GM21786 (cell line): ENCODE measurements at regions not wholly inside any gene's neighbourhood (a gene's known extent, or its start where the extent isn't known, plus 50 kb on each side); places are given as distances from the start of the nearest gene placed in this dataset.

Experiments used
- ATAC-seq: cut with Tn5 transposase; IDR thresholded peaks from one replicate; pipeline ENCODE4 v1.9.1; 2021; ENCODE audit not compliant: unreplicated experiment

DNA sequence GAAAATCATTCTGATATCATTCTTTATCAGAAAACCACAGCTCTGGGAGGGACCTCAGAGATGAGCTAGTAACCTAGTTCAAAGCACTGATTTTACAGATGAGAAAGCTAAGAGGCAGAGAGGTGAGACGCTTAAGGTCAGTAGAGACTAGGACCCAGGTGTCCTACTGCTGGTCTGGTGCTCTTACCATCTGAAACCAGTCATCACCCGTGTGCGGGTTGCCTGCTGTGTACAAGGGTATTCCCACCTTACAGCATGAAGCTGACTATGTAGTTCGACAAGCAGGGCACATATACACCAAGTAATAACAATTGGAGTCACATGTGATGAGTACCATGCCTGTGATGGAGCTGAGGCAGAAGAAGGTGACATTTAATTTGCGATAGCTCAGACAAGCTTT, 133.7 kb downstream of the ADAMTS15 start:
- no peak for ATAC-seq

GRCh38 chr11:130582981-130583380, 134.5 kb downstream of the ADAMTS15 start:
- no peak for ATAC-seq

GRCh38 chr11:130583801-130584211, 135.4 kb downstream of the ADAMTS15 start:
- no peak for ATAC-seq

- no peak for ATAC-seq
Measured at GRCh38 chr11:130585545-130585944, 137.1 kb downstream of the ADAMTS15 start.

- no peak for ATAC-seq
Measured at GRCh38 chr11:130587658-130588057, 139.2 kb downstream of the ADAMTS15 start.

DNA sequence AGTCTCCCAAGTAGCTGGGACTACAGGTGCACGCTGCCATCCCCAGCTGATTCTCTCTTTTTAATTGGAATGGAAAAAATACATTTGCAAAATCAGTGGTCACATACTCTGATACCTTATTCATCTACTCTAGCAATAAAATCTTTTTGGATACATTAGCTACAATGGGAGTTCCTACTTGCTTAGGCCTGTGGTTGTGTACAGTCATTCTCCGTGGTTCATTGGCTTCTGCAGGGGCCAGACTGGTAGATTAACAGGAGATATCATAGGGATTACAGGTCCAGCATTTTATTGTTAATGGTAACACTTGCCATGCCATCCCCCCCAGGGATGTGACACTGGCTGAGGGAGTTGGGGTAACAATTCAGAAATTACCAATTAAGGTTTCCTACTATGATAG, 140.0 kb downstream of the ADAMTS15 start:
- no peak for ATAC-seq

GRCh38 chr11:130592056-130592455, 143.6 kb downstream of the ADAMTS15 start:
- ATAC-seq, result no peak

DNA sequence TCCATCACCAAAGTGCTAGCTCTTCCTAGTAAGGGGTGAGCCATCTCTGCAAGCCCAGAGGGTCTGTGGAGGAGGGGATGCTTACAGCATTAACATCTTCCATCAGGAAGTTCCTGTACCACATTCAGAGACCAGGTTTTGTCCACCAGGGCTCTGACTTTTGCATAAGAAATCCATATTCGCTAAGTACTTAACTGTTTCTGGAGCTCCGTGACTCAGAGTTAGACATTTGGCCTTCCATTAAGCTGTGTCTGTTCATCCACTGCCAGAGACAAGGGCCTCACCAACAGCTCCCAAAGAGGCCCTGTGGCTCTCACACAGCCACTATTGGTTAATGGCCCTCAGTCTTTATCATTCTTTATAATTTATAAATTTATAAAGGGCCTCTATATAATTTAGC, 144.6 kb downstream of the ADAMTS15 start:
- ATAC-seq, result no peak

- ATAC-seq, result no peak
Measured at GRCh38 chr11:130598433-130598832, 150.0 kb downstream of the ADAMTS15 start.

- no peak for ATAC-seq
Measured at GRCh38 chr11:130599073-130599654, 150.7 kb downstream of the ADAMTS15 start.

GRCh38 chr11:130600139-130600538, 151.7 kb downstream of the ADAMTS15 start:
- no peak for ATAC-seq

- no peak for ATAC-seq
Measured at GRCh38 chr11:130600616-130601015, 152.2 kb downstream of the ADAMTS15 start.

- ATAC-seq, result no peak
Measured at GRCh38 chr11:130601141-130601540, 152.7 kb downstream of the ADAMTS15 start.

GRCh38 chr11:130601764-130602460, 153.5 kb downstream of the ADAMTS15 start:
- ATAC-seq, result no peak

DNA sequence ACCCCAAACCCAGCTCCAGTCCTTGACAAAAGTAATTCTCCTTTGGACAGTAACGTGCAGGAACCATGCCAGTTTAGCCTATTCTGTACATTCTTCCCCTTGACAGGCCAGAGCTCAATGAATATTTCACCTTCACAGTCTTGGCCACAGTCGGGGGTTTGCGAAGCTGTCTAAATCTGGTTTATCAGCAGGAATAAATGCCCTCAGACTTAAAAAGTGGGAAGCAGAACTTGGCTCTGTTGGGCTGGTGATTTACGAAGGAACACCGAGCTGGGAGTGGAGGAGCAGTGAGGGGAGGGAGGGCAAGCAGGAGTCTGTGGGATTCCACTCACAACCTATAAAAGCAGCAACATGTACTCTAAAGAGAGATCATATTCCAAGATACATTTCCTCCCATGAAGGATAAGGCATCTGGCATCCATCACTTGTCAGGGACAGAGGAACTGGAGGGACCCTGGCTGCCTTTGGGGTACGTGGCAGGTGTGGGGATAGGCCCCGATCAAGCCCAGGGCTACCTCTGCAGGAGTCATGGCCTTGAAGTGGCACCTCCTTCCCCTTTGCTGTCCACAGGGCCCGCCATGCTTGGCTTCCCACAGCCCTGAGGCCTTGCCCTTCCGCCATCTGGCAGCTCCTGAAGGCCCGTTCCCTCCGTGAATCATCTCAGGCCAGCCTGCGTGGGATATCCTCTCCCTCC, 154.3 kb downstream of the ADAMTS15 start:
- no peak for ATAC-seq

- no peak for ATAC-seq
Measured at GRCh38 chr11:130603335-130603906, 155.0 kb downstream of the ADAMTS15 start.

GRCh38 chr11:130604606-130605005, 156.2 kb downstream of the ADAMTS15 start:
- ATAC-seq, result no peak

DNA sequence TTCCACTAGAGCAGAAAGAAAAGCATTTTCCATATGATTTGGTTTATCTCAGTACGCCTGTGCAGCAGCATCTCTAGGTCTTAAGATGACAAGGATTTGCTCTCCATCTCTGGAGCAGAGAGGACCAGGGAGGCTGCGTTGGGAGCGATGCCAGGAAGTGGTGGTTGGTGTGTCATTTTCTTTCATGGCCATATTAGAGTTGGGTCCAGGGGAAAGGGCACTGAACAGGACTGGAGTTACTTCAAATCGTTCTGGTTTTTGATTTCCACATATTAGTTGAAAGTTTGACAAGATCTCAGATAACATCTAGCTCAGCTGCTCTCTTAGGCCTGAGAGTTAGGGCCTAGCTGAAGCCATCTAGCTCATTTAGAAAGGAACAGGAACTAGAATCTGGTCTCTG, 157.7 kb downstream of the ADAMTS15 start:
- no peak for ATAC-seq

DNA sequence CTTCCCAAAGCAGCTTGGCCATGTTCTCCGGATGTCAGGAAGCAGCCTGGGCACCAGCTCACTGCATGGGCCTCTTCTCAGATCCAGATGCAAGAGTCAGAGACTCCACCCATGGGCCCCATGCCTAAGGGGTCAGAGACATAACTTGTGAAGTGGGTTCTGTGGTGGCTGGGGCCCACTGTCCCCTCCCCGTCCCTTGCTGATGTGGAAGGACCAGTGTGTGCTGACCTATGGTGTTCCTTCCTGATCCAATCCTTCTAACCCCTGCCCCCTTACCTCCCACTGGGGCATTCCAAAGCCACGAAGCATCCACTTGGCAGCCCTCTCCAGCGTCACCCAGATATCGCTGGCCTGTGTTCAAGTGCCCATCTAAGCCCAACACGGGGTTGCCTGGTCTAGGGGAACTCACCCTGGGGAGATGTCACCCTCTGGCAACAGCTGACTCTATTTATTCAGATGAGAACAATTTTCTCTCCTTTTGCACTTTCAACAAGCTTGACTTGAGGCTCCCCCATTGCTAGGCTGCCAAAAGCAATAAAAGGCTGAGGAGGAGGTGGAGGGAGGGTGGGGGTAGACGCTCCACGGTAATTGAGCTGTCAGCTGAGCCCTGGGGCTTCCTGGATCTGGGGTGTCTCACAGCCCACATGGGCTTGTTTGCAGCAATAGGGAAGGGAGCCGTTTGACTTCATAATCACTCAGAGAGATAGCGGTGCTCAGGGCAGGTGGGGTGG, 158.5 kb downstream of the ADAMTS15 start:
- no peak for ATAC-seq

DNA sequence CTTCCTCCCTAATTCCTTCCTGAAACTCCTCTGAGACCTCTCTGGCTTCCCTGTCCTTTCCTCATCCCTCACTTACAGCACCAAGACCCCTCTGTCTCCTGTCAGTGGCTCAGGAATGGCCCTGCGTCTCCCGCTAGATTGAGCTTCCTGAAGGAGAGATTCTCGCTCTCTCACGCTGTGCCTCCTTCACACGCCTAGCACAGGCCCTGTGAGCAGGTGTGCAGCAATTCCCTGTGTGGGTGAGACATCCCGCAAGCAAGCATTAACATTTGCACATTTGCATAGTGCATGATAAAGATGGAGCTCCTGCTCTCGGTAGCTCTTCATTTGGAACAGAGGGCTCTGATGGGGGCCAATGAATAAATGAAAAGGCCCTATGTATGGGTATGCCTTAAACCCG, 159.8 kb downstream of the ADAMTS15 start:
- no peak for ATAC-seq
